ENCODE measurements at regions not wholly inside any gene's neighbourhood (a gene's known extent, or its start where the extent isn't known, plus 50 kb on each side); places are given as distances from the start of the nearest gene placed in this dataset.
A peak's percentile ranks its signal among the peaks of the same experiment; 100 is the strongest.
"Not testable (repeated sequence)": the region's sequence is repeated elsewhere in the genome, so short reads cannot be mapped to it uniquely, and the experiment has no call there.

- no peak for TF ChIP-seq CTCF (IDR thresholded peaks at IDR 0.05)
- DNase-seq: peak; percentile 82
- no peak overlapping the region for H3K4me3 ChIP-seq
- H3K4me1 ChIP-seq: peaks cover 10% of the 10 kb centered on the region
- H3K27ac ChIP-seq: peak overlapping the region; percentile 73
- intact Hi-C loops (cut with DNase I): no loop called here
- H3K9ac ChIP-seq (ENCODE audit: low read depth in 2 of 2, low read length in 2 of 2): peak overlapping the region in 1 of 2 donors; percentile 75
- no peaks in the 10 kb centered on the region for H3K36me3 ChIP-seq
- no peaks in the 10 kb centered on the region for H3K27me3 ChIP-seq
- H3K9me3 ChIP-seq: no peaks in the 10 kb centered on the region
Observed at GRCh38 chr14:71165121-71166031, 258.1 kb downstream of the PCNX1 start.

- H3K4me1 ChIP-seq: peaks cover 10% of the 10 kb centered on the region
- no peaks in the 10 kb centered on the region for H3K9me3 ChIP-seq
- H3K9ac ChIP-seq (ENCODE audit: low read depth in 2 of 2, low read length in 2 of 2): peak overlapping the region in 1 of 2 donors; percentile 75
- H3K36me3 ChIP-seq: no peaks in the 10 kb centered on the region
- H3K4me3 ChIP-seq: no peak overlapping the region
- peak overlapping the region; percentile 73 for H3K27ac ChIP-seq
- peak; percentile 39 for TF ChIP-seq CTCF (IDR thresholded peaks at IDR 0.05)
- intact Hi-C loops (cut with DNase I): no loop called here
- peak; percentile 79 for DNase-seq
- H3K27me3 ChIP-seq: no peaks in the 10 kb centered on the region
Observed at GRCh38 chr14:71166180-71166837, 259.1 kb downstream of the PCNX1 start.

- H3K4me3 ChIP-seq; intact Hi-C loops (cut with DNase I); H3K27me3 ChIP-seq; H3K9ac ChIP-seq (ENCODE audit: low read depth in 2 of 2, low read length in 2 of 2); H3K27ac ChIP-seq; DNase-seq; H3K9me3 ChIP-seq; H3K36me3 ChIP-seq: not testable (repeated sequence)
- peaks cover 10% of the 10 kb centered on the region for H3K4me1 ChIP-seq
Observed at GRCh38 chr14:71167325-71167950, 260.2 kb downstream of the PCNX1 start.

GRCh38 chr14:71168161-71168560 is 260.9 kb downstream of the PCNX1 start:
- DNase-seq; H3K9me3 ChIP-seq; H3K36me3 ChIP-seq; H3K27me3 ChIP-seq; H3K9ac ChIP-seq (ENCODE audit: low read depth in 2 of 2, low read length in 2 of 2); H3K27ac ChIP-seq; H3K4me3 ChIP-seq; intact Hi-C loops (cut with DNase I): not testable (repeated sequence)
- H3K4me1 ChIP-seq: peaks cover 10% of the 10 kb centered on the region

- Histone ChIP-seq H3K9ac (ENCODE audit: low read depth in 2 of 2, low read length in 2 of 2) (no peak overlapping the region), H3K4me3 (no peak overlapping the region), H3K4me1 (peaks cover 10% of the 10 kb centered on the region), H3K36me3 (no peaks in the 10 kb centered on the region), H3K27ac (no peak overlapping the region), H3K9me3 (no peaks in the 10 kb centered on the region), H3K27me3 (no peaks in the 10 kb centered on the region)
- no peak for TF ChIP-seq CTCF (IDR thresholded peaks at IDR 0.05)
- intact Hi-C loops (cut with DNase I): no loop called here
- no peak for DNase-seq
Observed at GRCh38 chr14:71168564-71169427, 261.5 kb downstream of the PCNX1 start.

GRCh38 chr14:71169861-71170260 is 262.6 kb downstream of the PCNX1 start:
- no peak overlapping the region for H3K27ac ChIP-seq
- no peak overlapping the region for H3K4me3 ChIP-seq
- no peak for DNase-seq
- H3K9me3 ChIP-seq: no peaks in the 10 kb centered on the region
- intact Hi-C loops (cut with DNase I): no loop called here
- H3K27me3 ChIP-seq: no peaks in the 10 kb centered on the region
- peaks cover 9% of the 10 kb centered on the region for H3K4me1 ChIP-seq
- H3K36me3 ChIP-seq: no peaks in the 10 kb centered on the region
- H3K9ac ChIP-seq (ENCODE audit: low read depth in 2 of 2, low read length in 2 of 2): no peak overlapping the region
- TF ChIP-seq CTCF (IDR thresholded peaks at IDR 0.05): no peak

Data from colonic mucosa (tissue), 4 donors.